KOPT-K1 (cell line): ENCODE measurements at regions not wholly inside any gene's neighbourhood (a gene's known extent, or its start where the extent isn't known, plus 50 kb on each side); places are given as distances from the start of the nearest gene placed in this dataset.

ENCODE experiments used
- H3K27ac ChIP-seq: fragments of 200-600 bp; sonication (generic); 2 replicates; pipeline ENCODE4 v1.5.1; 2016; ENCODE audit warnings: antibody characterized with exemption, mild to moderate bottlenecking, low read depth, low read length; ENCODE audit not compliant: poor library complexity, severe bottlenecking
- H3K36me3 ChIP-seq: fragments of 200-600 bp; sonication (generic); 2 replicates; pipeline ENCODE4 v1.5.1; 2017; ENCODE audit warnings: antibody characterized with exemption, mild to moderate bottlenecking, low read length, moderate library complexity; ENCODE audit not compliant: insufficient read depth
- H3K9me3 ChIP-seq: fragments of 200-600 bp; sonication (generic); 2 replicates; pipeline ENCODE4 v1.5.1; 2017; ENCODE audit warnings: antibody characterized with exemption, low read length, mild to moderate bottlenecking; ENCODE audit not compliant: insufficient read depth, poor library complexity, severe bottlenecking

DNA sequence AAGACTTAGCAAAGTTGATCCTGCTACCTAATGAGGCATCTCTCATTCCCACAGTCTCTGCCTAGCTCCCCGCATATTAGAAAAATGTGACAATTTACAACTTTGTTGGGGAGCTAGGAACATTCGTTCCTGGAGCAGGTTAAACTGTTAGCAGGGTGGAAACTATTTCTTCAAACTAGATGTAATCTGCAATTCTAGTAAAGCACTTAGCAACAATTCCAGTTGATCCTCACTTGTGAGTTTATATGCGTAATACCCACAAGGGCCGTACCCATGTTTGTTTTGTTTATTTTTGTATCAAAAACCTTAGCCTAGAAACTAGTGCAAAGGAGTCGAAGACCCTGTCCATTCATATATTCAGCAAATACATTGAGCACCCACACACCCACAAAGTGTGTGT is 175.8 kb upstream of the DMAC1 start:
- no peaks in the 10 kb centered on the region for H3K36me3 ChIP-seq
- H3K27ac ChIP-seq: peak overlapping the region; percentile 95
- H3K9me3 ChIP-seq: no peaks in the 10 kb centered on the region

DNA sequence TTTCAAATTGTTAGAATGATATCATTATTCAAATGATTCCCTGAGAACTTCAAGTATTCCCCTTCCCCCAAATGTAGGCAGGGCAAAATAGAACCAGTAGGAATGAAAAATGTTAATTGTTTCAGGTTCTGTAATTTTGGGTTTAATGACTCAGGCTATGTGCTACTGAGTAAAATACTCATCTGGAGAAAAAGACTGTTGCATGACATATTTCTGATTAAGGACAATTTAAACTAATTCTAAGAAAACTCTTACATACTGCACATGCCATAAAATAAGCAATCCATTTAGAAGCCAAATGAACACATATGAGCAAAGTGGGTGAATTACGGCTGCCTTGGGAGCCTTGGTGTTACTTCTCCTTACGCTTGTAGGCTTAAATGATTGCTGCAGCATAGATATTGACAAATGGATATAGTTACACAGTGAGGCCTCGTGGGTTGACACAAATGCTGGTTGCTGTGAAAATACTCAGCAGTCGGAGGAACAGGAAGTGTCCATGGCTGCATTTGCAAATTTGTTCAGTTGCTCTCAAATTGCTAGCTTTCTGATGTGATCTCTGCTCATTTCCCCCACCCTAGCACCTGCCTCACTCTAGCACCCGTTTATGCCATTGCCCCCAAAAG is 174.9 kb upstream of the DMAC1 start:
- Histone ChIP-seq H3K36me3 (no peaks in the 10 kb centered on the region), H3K27ac (peak overlapping the region; percentile 95), H3K9me3 (no peaks in the 10 kb centered on the region)

DNA sequence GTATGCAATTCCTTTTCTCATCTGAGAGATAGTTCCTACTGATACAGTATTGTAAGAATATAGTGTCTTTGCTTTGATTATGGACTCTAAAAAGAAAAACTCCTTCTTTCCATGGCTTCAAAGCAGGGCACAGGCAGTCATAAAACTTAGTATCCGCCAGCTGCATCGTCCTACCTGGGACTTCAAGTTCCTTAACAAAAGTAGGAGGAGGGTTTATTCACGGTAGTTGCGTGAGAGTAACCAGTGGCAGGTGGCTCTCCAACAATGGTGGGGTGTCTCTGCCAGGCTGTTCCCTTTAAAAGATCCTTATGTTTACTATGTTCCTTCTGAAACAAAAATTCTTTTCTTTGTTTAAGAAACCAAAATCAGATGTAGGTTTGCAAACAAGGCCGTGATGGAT is 173.5 kb upstream of the DMAC1 start:
- H3K36me3 ChIP-seq: no peaks in the 10 kb centered on the region
- H3K27ac ChIP-seq: peak overlapping the region; percentile 95
- no peaks in the 10 kb centered on the region for H3K9me3 ChIP-seq

DNA sequence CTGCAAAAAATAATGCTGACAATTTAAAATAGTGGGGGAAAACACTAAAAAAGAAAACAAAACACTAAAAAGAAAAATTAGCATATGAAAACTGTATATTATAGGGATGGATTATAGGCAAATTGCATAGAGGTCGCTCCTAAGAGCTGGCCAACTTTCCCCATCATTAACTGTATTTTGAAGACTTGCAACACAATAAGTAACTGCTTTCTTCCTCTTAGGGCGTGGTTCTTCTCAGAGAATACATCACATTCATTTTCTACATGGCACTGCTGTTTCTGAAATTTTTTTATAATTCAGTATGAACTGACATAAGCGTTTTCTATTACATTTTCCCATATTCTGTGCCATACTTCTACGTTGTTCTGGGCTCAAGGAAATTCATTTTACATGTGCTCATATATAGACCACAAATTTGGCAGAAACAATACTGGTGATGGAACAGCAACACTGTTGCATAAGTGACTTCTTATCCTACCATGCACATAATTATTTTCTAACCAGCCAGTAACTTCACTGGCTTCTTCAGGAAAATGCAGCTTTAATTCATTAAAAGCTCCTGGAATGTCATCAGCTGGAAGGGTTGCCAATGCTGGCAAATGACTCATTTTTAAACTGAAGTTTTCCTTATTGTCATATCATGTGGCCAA is 171.2 kb upstream of the DMAC1 start:
- no peaks in the 10 kb centered on the region for H3K36me3 ChIP-seq
- no peak overlapping the region for H3K27ac ChIP-seq
- H3K9me3 ChIP-seq: no peaks in the 10 kb centered on the region

DNA sequence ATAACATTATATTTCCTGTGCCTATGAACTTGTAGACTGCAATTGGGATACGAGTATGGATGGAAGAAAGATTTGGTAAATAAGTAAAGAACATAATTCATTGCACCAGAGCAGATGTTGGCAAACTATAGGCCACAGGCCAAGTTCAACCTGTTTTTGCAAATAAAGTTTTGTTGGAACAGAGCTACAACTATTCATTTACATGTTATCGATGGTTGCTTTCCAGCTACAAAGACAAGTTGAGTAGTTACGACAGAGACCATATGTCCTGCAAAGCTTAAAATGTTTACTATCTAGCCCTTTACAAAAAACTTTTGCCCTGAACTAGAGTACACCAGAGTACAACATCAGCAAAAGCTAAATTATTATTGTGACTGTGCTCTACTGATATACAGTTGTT is 169.1 kb upstream of the DMAC1 start:
- Histone ChIP-seq H3K36me3 (no peaks in the 10 kb centered on the region), H3K27ac (no peak overlapping the region), H3K9me3 (no peaks in the 10 kb centered on the region)

DNA sequence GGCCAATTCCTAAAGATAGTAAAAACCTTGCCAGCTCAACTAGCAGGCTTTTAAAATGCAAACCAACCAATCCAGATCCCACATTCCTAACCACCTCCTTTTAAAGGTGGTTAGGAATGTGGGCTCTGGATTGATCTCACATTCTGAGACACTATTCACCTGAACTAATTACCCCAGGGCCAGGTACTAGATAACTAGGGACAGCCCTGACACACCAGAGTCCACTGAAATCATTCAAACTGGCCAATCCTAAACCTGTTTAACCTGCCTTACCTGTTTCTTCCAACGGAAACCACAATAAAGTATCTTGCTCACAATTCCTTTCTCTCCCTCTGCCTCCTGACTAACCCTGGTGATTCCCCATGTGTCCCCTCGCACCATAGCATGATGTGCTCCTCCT is 168.3 kb upstream of the DMAC1 start:
- no peaks in the 10 kb centered on the region for H3K9me3 ChIP-seq
- no peaks in the 10 kb centered on the region for H3K36me3 ChIP-seq
- no peak overlapping the region for H3K27ac ChIP-seq

DNA sequence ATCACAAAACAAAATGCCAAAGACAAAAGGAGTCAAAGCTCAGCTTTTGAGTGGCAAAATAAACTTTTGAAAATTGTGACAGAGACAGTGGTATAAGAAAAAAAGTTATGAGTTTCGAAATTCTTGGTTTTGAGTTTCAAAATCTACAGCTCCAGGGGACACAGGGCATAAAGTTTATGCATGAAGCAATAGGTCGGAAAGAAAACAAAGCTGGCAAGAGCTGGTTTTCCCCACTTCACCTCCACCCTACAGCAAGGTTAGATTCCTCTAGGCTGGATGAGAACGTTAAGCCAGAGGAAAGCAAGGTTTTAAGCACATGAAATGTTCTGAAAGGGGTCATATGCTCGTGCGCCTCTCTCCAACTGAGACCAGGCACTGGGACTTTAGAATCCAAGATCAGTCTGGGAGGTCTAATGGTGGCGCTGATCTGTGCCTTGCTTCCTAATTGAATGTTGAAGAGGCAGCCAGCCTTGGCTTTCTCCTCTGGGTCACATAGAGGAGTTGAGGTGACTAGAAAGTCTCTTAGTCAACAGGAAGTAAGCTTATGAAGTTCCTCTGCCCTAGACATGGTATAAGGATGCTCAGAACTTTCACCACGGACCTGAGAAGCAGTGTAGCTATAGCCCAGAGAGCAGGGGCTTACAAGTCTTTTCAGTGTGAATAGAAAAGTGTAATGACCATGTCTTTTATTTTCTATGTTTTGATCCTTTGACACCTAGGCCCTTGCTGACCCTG is 167.7 kb upstream of the DMAC1 start:
- Histone ChIP-seq H3K27ac (no peak overlapping the region), H3K36me3 (no peaks in the 10 kb centered on the region), H3K9me3 (no peaks in the 10 kb centered on the region)

DNA sequence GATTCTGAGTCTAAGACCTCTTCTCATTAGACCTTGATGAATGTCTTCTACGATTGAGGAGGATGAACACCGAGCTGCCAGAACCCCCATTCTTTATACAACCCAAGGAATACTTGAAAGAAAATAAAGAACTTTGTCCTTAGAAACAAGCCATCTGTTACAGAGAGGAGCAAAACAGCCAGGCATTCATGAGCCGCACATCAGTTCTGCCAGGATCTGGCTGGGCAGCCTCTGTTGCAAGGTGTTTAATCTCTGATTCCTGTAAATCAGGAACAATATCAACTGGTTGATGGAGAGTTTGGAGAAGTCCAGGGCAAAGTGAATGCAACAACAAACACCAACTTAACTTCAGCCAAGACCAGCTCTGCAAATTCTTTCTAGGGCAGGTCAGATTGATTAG is 165.5 kb upstream of the DMAC1 start:
- no peaks in the 10 kb centered on the region for H3K36me3 ChIP-seq
- H3K9me3 ChIP-seq: no peaks in the 10 kb centered on the region
- H3K27ac ChIP-seq: no peak overlapping the region

DNA sequence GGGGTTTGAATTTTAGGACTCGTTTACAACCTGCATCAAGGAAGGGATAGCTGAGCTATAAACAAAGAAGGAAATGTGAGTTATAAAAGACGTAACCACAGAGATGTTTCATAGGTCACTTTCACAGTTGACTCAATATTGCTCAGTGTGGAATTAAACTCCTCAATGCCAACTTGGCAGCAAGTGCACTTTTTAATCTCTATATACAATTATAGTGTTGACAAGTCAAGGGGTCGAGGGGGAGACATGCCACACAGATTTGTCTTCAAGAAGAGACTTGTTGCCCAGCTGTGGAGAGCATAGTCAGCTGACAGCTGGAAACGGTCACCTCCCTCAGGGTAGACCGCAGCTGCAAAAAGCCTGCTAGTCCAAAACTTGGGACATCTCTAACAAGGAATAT is 163.4 kb upstream of the DMAC1 start:
- no peaks in the 10 kb centered on the region for H3K9me3 ChIP-seq
- no peaks in the 10 kb centered on the region for H3K36me3 ChIP-seq
- no peak overlapping the region for H3K27ac ChIP-seq

DNA sequence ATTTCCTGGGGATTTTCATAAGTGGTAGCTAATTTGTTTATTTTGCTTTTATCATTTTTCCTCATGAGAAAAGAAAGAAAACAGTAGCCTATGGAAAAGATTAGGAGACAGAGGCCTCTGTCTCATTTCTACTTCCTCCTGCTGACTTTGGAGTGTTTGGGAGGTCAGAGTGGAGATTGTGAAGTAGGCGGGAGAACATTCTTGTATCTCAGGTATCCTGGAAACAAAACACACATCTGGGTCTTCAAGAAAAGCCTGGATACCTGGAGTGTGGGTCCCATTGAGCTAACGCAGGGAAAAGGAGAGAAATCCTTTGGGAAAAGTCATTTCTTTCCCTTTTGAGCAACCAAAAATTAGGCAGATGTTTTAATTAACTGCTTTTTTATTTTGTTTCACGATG is 161.5 kb upstream of the DMAC1 start:
- no peak overlapping the region for H3K27ac ChIP-seq
- H3K9me3 ChIP-seq: no peaks in the 10 kb centered on the region
- no peaks in the 10 kb centered on the region for H3K36me3 ChIP-seq

DNA sequence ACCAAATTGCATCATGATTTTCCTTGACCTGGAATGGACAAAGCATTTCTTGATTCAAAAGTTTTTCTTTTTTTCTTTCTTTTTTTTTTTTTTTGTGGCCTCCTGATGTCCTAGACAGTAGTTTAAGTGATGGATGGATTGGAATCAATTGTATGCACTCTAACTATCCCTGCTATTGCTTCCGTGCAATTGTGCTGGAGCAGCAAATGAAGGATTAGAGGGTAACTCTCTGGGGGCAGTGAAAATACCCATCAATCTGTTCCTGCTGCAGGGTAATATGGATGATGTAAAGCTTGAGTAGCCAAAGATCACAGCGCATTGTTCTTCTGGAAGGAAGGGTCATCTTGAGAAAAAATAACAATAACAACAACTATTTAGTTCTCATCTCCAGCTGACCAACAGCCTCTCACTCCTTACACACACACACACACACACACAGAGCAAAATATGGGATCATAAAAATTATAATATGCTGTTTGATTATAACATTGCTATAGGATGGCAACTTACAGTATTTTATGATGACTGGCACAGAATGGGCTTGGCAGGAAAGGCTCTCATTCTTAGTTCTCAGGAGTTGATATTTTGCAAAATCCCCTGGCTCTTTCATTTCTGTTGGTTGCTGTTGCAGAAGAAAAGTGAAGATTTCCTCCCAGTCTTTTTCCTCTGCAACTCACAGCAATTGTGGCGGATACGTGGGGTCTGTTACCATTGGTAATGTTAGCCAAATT is 160.9 kb upstream of the DMAC1 start:
- H3K36me3 ChIP-seq: no peaks in the 10 kb centered on the region
- H3K9me3 ChIP-seq: no peaks in the 10 kb centered on the region
- peak overlapping the region; percentile 35 for H3K27ac ChIP-seq

DNA sequence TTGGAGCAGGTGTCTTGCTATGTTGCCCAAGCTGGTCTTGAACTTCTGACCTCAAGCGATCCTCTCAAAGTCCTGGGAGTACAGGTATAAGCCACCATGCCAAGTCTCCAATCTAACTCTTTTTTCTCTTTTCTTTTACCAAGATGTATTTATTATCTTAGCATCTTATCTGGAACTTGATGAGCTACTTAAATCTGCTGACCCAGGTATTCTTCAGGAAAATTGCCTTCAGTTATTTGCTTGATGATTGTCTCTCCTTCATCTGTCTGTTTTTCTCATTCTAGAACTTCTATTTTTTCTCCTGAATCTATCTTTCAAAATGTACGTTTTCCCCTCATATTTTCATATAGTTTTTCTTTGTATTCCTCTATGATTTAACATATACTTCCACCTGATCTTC is 158.2 kb upstream of the DMAC1 start:
- no peaks in the 10 kb centered on the region for H3K9me3 ChIP-seq
- no peaks in the 10 kb centered on the region for H3K36me3 ChIP-seq
- H3K27ac ChIP-seq: no peak overlapping the region

DNA sequence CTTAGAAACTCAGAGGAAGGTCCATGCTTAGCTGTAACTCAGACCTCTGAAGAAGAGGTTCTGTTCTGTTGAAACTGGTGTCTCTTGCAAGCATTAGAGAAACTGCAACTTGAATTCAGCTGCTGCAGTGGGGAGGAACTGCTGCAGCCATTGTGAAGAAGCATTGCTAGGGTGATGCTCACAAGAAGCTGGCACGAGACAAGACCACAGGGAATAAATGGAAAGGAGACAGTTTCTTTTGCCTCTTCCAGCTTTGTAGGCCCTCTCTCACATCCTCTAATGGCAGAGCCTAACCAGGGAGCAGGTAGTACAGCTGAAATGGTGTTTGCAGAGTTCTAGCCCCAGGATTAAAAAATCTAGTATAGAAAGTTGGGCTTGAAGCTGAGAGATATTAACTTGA is 148.0 kb upstream of the DMAC1 start:
- Histone ChIP-seq H3K27ac (no peak overlapping the region), H3K9me3 (peaks cover 9% of the 10 kb centered on the region), H3K36me3 (no peaks in the 10 kb centered on the region)

DNA sequence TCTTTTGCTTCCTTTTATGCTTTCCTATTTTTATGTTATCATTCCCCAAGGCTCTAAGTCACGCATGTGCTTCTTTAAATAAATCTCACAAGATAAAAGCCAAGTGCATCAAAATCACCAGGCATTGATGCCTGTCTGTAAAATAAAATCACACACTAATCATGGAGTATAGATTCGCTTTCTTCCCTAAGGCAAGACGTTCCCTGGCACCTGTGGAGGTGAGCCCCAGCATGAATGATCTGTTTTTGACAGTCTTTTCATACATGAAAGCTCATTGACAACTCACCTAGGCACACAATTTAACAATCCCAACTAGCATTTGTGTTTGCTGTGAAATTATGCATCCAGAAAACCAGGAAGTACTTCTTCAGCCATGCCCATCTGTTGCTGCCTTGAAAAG is 146.9 kb upstream of the DMAC1 start:
- H3K9me3 ChIP-seq: peaks cover 9% of the 10 kb centered on the region
- H3K36me3 ChIP-seq: no peaks in the 10 kb centered on the region
- H3K27ac ChIP-seq: no peak overlapping the region

DNA sequence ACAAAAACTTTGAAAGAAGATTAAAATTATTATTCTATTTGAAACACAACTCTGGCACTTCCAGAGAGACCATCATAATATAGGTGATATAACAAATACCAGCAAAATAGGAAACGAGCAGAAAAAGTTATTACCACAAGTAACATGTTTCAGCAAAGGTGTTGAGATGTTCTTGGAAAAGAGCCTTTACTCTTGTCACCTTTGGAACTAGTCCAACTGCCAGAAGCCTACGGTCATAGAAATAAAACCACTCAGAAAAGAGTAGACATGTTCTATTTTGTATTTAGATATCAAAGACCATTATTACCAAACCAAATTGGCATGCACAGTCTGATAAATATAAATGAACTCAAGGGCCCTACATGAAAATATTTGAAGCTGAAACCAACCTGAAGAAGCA is 145.0 kb upstream of the DMAC1 start:
- Histone ChIP-seq H3K9me3 (peaks cover 26% of the 10 kb centered on the region), H3K27ac (no peak overlapping the region)

More for the DNA sequence above, 145.0 kb upstream of the DMAC1 start:
- H3K36me3 ChIP-seq: no peaks in the 10 kb centered on the region
